C4-2B (cell line): ENCODE measurements at regions not wholly inside any gene's neighbourhood (a gene's known extent, or its start where the extent isn't known, plus 50 kb on each side); places are given as distances from the start of the nearest gene placed in this dataset.

ENCODE experiments used
- CTCF ChIP-seq: fragments of 450-650 bp; conservative IDR thresholded peaks from 2 replicates; pipeline ENCODE4 v1.5.1; 2017; ENCODE audit warnings: mild to moderate bottlenecking
- ZFX ChIP-seq: fragments of 450-650 bp; IDR thresholded peaks from 2 replicates; pipeline ENCODE4 v1.6.1; 2017

DNA sequence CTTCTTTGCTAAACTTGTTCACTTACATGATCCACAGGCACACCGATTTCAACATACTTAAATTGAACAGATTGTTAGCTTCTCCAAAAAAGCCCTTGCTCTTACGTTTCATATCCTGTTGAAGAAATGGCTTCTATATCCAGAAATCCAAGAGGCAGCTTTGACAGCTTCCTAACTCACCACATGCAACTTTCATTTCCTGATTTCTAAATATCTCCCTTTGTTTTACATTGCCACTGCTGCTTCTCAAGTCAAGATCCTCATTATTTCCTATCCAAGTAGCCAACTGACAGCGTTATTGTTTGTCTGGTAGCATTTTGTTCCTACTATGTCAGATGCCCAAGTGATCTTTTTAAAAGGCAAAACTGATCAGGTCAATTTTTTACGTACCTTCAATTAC, 913.2 kb upstream of the TYRP1 start:
- no peak for TF ChIP-seq CTCF
- no peak for TF ChIP-seq ZFX
